ENCODE measurements at regions not wholly inside any gene's neighbourhood (a gene's known extent, or its start where the extent isn't known, plus 50 kb on each side); places are given as distances from the start of the nearest gene placed in this dataset.

- TF ChIP-seq CTCF (IDR thresholded peaks at IDR 0.05) (no peak), EP300 (IDR thresholded peaks at IDR 0.05; ENCODE audit: low read depth) (no peak), POLR2A (IDR thresholded peaks at IDR 0.05) (no peak)
Measured at GRCh38 chr10:120015064-120015463, 122.5 kb downstream of the SEC23IP start.
